Frontal cortex (tissue), 3 donors: ENCODE measurements at regions not wholly inside any gene's neighbourhood (a gene's known extent, or its start where the extent isn't known, plus 50 kb on each side); places are given as distances from the start of the nearest gene placed in this dataset.
A peak's percentile ranks its signal among the peaks of the same experiment; 100 is the strongest.

ENCODE experiments used
- DNase-seq, 2 donors: peaks; one replicate each; pipeline ENCODE4 v3.0.0; 2012; ENCODE audit warnings: low spot score in 2 of 2
- FAIRE-seq: peaks from 2 replicates; lab custom pipeline; 2012; peaks lifted over from hg19 to GRCh38; lab: Jason Lieb, UNC
- donor health status: control.
- donor health status: control.
- donor health status: control.

DNA sequence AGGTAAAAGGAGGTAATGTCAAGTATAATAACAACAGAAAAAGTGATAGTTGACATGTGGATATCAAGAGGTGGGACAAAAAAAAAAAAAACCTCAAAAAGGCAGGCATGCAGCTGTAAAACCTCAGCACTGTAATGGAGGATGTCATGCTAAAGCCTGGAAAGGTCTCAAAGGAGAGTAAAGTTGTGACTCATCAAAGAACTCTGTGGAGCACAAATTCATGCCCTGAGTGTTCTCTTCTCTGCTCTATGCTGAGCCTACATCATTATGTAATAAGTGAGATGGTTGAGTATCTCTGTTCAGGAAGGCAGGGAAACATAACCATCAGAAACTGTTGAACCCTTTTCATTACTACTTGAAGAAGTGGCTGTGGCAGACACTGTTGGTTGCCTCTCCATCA, 597.8 kb downstream of the BCOR start:
- FAIRE-seq (no peak), DNase-seq (no peak)

DNA sequence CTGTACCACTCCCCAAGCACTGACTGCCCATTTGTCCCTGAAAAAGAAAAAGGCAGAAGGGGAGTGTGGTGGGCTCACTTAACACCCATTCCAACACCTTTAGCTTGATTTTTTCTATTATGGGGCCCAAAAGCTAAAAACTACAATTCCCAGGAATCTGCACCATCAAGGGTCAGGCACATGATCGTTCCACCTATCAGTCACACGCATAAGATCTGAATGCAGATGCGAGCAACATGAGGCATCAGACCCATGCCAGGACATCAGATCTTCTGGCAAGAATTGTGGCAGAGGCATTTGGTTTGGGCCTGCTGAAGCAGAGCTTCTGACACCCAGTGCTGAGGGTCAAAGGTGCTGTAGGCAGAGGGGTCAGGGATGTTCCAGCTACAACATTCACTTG, 595.9 kb downstream of the BCOR start:
- no peak for DNase-seq
- FAIRE-seq, result no peak

DNA sequence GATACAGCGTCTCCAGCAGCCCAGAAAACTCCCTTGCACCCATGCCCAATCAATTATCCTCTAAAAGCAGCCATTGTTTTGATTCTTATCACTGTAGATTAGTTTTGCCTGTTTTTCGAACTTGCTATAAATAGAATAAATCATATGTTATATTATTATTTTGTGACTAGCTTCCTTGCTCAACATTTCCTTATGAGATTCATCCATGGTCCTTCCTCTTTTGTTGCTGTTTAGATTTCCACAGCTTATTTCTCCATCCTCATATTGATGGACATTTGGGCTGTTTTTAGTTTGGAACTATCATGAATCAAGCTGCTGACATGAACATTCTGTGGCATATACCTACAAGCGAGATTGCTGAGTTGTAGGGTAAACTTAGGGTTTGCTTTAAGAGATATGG, 595.3 kb downstream of the BCOR start:
- no peak for DNase-seq
- FAIRE-seq, result no peak

DNA sequence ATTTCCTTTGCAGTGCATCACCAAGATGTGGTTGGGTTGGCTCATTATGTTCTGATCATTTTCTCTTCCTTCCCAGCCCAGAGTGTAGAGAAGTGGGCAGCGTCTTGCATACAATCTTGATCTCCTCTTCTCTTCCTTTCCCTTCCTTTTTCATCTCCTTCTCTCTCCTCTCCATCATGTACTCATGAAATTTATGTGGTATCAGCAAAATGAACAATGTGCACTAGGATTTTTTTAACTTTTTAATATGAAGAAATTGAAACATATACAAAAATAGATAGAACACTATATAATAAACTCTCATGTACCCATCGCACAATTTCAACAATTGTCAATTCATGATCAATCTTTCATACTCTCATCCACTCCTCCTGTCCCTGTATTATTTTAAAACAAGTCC, 593.5 kb downstream of the BCOR start:
- no peak for DNase-seq
- no peak for FAIRE-seq

DNA sequence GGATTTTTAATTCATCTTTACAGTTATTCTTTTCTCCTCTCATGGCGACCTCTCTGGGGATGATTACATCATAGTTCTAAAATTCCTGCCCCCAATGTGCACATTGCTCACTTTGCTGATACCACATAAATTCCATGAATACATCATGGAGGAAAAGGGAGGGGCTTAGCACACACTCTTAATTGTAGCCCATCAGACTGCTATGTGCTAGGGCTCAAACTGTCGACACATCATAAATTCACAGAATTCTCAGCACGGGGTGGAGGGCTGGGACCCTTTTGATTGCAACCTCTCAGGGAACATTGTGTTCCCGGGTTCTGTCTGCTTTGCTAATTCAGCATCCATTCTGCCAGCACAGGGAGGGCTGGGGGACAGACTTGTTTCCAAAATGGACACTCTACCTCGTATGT, 592.9 kb downstream of the BCOR start:
- no peak for FAIRE-seq
- DNase-seq, result no peak

DNA sequence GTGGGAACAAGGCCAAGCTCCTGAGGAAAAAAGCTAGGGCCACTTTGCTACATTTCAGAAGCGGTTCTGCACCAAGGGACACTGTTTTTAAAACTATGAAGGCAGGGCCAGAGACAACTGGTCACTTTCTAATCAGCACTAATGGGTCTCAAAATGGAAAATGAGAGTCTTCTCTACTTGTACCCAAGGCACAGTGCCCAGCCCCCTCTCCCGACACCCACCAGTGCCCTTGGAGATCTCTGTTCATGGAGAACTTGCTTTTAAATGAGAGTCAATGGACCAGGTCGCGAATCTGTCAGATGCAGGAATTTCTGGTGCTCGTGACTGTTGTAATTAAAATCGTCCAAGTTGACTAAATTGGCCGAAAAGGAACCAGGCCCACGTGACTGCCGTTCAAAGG, 591.6 kb downstream of the BCOR start:
- FAIRE-seq (no peak), DNase-seq (no peak)

DNA sequence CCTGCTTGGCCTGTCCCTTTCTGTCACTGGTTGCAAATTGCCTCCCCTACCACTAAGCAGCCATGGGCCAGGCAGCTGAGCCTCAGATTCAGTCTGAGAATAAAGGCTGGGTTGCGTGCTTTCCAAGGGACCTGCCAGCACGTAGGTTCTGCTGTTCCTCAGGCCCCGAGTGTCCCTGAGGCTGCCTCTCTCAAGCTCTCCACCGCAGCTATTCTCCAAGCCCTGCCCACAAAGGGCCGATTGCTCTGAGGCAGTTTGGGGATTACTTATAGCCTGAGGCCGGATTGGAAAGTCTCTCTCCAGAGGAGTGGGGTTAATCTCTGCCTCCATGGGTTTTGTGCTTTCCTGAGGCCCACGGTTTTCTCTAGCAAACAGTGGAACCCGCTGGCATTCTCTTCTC, 590.7 kb downstream of the BCOR start:
- no peak for FAIRE-seq
- no peak for DNase-seq

DNA sequence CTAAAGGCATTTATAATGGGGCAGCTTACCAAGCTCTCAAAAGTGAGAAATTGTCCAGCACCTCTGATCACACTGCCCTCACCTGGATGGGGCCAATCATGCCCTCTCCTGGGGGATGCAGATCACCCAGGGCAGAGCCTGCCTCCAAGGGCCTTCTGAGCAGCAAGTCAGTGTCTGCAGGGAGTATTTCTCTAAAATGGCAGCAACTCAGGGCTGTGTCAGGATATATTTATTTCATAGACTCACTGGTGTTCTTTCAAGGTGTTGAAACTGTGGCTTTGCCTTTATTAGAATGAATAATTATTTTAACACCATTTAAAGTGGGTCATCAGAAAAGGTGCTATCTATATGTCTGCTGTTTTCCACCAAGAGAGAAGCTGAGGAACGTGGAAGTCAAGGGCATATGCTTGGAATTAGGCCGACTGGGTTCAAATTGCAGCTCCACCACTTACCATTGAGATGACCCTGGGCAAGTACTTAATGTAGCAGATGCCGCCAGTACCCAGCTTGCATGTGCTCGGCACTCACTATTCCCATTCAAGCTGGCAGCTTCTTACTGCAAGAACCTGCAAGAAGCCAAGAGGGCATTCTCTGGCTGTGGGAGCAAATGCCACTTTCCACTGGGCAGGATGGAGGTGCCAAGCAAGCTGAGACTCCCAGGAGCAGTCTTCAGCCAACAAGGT, 590.0 kb downstream of the BCOR start:
- DNase-seq (no peak), FAIRE-seq (no peak)

DNA sequence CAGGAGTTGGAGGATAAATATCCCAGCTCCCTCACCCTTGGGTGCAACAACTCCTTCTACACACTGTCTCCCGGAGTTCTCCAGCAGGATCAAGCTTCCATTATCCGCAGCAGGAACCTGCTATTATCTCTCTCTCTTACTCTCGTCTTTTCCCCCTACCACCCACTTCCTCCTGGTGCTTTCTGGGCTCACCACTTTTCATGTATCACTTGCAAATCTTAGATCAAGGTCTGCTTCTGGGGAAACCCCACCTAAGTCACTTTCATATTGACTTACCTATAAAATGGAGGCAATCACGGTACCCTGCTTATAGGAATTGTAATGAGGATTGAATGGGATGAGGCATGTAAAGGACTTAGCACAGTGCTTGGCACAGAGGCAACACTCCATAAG, 589.5 kb downstream of the BCOR start:
- FAIRE-seq (no peak), DNase-seq (no peak)

DNA sequence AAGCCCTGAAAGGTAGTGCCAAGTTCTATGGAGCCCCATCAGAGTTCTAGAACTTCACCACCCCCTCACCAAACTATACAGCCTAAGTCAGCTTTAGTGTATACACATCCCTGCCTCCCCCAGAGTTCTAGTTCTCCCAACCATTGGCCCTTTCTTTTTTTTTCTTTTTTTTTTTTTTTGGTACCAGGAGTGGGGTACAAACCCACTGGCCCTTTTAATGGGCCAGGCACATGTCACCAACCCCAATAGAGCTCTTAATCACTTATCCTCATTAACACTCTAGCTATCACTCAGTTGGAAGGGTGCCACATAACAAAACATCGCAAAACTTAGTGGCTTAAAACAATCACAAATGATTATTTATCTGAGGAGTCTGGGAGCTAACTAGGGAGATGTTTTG, 588.6 kb downstream of the BCOR start:
- no peak for FAIRE-seq
- DNase-seq, result no peak

DNA sequence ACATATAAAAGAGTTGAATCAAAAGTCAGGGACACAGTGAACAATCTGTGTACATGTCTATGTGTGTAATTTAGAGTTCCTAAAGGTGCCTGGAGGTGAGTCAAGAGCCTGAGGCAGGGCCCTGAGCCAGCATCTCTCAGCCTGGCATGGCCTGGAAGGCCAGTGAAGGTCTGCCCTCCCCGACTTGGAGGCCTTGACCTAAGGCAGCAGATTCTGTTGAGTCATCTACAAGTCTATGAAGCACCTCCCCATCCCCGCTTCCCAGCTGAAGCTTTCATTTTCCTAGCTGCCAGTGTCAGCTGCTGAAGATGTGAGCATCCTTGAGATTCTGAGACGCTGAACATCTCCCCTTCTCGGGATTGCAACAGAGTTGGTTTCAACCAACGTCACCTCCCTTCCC, 583.9 kb downstream of the BCOR start:
- FAIRE-seq (no peak), DNase-seq (no peak)

DNA sequence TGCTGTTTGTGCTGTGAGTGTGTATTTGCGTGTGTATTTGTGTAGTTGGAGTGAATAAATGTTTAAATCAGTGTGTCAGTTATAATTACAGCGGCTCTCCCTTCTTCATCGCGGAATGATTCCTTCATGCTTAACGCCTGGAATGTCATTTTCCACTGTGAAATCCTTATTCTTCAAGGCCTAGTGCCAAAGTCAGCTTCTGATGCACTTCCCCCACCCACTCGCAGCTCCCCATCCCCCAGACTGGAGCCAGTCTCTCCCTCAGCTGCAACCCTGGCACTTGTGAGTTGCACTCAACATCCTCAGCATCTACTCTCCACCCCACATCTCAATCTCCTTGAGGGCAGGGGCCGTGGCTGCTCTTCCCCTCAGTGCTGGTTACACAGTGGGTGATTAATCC, 583.0 kb downstream of the BCOR start:
- FAIRE-seq (no peak), DNase-seq (no peak)

DNA sequence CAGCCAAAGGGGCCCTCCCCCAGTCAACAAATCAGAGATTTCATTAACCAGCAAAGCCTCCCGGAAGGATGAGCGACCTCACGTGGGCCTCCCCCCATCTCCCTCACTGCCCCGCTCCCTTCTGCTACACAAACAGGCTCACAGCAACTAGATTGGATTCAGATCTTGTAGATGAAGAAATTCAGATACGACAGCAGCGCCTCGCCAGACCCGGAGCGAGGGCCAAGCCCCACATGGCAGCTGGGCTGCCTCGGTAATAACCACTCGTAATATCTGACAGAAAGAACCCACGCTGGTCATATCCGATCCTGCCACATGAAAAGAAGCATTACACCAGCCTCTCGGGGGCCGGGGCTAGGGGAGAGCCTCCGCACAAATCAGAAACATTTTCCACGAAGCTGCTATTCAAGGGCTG, 581.3 kb downstream of the BCOR start:
- FAIRE-seq (no peak), DNase-seq (no peak)

DNA sequence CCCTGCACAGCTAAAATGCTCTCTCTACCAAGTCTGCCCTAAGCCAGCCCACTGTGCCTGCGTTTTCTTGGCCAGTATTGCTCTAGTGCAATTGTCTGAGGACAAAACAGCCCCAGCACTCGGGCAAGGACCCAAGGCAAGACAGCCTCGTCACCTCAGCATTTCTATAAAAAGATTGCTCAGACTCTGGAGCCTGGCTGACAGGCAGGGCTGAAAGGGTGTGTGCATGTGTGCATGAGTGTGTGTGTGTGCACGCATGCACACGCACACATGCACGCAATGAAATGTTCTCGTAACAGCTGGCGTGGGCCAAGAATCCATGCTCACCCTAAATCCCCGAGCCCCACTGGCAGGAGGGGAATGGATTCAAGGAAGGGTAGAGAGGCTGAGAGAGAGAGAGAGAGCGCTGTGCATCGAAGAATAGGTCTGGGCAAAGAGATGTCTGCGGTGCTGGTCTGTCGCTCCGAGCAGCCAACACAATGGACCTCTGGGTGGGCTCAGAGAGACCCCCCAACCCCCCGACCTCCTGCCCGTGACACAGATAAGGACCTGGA, 579.2 kb downstream of the BCOR start:
- peak in 1 of 2 donors; percentile 18 for DNase-seq
- no peak for FAIRE-seq

DNA sequence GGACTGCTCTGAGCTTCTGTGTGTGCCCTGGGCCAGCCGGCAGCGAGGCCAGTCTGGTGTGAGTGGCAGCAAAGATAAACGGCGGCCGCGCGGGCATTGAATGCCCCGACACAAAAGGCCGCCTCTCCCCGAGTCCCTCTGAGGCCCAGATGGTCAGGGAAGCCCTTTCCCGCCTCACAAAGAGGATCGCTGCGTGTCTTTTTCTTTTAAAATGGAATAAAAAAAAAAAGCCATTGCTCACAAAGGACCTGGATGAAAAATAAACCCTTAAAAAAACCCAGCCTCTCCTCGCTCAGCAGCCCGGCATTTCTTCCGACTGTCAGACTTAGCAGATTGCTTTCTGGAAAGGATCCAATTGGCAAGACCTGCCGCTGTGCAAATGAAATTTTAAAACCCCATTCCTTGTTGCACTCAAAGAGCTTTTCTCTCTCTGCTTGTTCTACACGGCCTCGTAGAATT, 578.7 kb downstream of the BCOR start:
- peak in 1 of 2 donors; percentile 19 for DNase-seq
- FAIRE-seq, result no peak

DNA sequence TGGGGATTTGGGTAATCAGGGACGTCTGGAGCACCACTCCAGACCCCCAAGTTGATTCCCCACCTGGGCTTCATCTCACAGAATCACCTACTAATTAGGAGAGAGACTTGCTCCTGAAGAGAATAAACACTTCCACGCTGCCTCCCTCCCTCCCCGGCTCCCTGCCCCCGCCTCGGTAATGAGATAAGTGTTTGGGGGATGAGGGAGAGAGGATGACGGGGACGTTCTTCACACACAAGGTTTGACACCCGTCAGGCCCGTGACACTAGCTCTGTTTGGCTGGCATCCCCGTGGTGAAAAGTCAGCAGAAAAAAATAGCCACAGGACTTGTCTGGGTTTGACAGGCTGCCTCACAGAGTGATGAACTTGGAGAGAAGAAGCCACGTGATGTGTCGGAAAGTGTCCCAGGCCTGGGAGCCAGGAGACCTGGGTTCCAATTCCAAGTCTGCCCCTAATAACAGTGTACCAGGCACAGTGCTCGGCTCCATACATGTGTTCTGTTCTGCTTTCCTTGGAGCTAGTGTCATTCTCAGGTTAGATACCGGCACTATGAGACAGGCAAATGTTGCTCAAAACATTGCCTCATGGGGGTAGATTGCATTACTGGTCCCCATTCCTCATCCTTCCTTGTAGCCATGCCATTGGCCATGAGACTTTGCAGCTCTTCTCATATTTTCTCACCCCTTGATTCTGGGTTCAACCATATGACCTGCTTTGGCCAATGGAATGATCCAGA, 578.0 kb downstream of the BCOR start:
- no peak for FAIRE-seq
- DNase-seq, result no peak

DNA sequence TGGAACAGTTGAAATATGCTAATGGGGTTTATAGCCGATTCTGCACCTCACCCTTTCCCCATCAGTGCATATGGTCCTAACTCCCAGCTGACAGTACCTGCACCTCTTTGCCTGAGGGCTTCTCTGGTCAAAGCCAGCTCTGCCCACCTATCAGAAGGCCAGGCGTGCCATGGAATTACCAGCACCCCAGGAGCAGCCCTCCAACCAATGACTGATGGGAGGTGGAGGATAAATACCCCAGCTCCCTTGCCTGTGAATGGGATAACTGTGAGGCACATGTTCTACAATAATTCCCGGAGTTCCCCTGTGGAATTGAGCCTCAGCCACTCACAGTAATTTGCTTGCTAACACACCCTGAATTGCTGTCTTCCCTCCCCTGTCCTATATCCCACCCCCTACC, 572.0 kb downstream of the BCOR start:
- FAIRE-seq, result no peak
- DNase-seq, result no peak

DNA sequence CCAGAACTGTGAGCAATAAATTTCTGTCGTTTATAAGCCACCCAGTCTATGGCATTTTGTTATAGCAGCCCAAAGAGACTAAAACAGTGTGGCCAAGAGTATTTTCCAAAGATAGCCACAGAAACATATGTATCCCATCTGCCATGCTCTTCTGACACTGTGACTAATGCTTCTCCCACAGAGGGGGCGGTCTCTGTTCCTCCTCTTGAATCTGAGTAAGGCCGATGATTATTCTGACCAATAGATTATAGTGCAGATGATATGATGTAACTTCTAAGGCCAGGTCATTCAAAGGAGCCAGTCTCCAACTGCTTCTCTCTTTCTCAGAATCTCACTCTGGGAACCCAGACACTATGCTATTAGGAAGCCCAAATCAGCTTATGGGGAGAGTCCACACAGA, 570.7 kb downstream of the BCOR start:
- FAIRE-seq (no peak), DNase-seq (no peak)

DNA sequence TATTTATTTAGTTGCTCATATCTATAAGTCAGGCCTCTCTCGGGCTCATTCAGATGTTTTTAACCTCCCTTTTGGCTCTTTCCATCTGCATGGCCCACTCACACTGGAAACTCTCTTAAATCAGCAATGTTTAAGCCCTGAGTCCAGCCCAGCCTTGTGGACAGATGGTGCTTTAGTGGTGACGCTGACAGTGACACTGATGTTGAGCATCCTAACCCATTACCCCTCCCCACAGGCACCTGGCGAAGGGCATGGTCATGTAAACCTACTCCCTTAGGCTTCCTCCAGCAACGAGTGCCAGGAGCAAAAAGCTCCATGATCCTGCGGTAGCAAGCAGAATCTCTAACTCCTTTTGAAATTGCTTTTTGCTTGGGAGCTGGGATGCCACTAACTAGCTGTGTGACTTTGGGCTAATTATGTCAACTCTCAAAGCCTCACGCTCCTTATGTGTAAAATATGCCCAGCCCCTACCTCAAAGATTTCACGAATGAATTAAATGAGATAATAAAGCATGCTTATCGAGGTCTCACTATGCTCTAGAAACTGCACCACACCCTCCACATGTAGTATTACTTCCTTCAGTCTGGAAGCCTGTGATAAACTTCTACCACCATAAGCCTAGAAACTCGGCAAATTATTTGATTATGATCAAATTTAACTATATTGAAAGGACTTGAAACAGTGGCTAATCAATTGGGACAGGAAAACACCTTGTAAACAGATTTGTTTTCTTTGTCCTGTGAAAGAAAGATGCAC, 569.4 kb downstream of the BCOR start:
- FAIRE-seq (no peak), DNase-seq (no peak)

DNA sequence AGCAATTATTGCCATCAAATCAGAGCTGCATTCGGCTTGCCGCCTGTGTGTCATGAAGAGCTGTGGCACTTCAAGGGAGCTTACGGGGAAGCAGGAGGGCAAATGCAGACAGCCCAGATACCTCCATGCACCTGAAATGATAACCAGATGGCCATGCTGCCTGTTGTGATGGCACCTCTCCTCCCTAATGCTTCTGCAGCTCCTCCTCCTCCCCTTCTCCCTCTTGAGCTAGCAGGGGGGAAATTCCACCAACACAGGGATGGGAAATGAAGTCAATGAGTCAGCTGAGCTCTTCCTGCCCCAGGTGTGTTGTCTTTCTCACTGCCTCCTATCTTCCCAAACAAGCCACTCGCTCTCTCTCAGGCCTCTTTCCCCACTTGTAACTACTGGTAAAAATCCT, 565.0 kb downstream of the BCOR start:
- FAIRE-seq (no peak), DNase-seq (no peak)

DNA sequence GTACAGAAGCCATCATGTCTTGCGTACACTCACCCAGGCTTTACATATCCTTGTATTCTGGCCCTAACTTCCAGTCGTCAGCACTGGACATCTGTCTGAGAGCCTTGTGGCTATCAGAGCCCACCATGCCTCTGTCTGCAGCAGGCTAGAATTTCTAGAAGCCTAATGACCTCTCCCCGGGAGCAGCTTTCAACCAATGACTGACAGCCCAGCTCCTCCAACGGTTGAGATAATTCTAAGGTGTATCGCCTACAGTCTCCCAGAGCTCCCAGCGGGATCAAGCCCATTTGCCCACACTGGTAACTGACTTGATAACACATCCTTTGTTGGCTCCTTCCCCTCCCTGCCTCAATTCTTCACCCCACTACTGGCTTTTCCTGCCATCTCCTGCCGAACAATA, 562.8 kb downstream of the BCOR start:
- FAIRE-seq (no peak), DNase-seq (no peak)
